ENCODE measurements at regions not wholly inside any gene's neighbourhood (a gene's known extent, or its start where the extent isn't known, plus 50 kb on each side); places are given as distances from the start of the nearest gene placed in this dataset.
A peak's percentile ranks its signal among the peaks of the same experiment; 100 is the strongest.

- Histone ChIP-seq H3K27me3 (replicated peaks in 1 of 2; ENCODE audit: control insufficient read depth in 2 of 2, insufficient read depth in 2 of 2, low read length in 1 of 2) (no peaks in the 10 kb centered on the region), H2AFZ (ENCODE audit: control insufficient read depth, low read depth, low read length) (no peak overlapping the region), H3K4me1 (ENCODE audit: control insufficient read depth, insufficient read depth, low read length) (peaks cover 8% of the 10 kb centered on the region; the same call in 1 of the 2 replicates), H3K9me3 (replicated peaks; ENCODE audit: control insufficient read depth, insufficient read depth, low read length) (no peaks in the 10 kb centered on the region), H3K36me3 (ENCODE audit: control insufficient read depth in 2 of 2, insufficient read depth in 2 of 2, low read length in 1 of 2) (no peaks in the 10 kb centered on the region; a peak in 1 of 4 replicates), H3K4me2 (ENCODE audit: control insufficient read depth, insufficient read depth) (no peak overlapping the region), H4K20me1 (ENCODE audit: control insufficient read depth, insufficient read depth) (no peaks in the 10 kb centered on the region), H3K4me3 (no peak overlapping the region), H3K79me2 (ENCODE audit: control insufficient read depth, insufficient read depth, low read length) (no peaks in the 10 kb centered on the region), H3K27ac (ENCODE audit: control insufficient read depth, insufficient read depth) (no peak overlapping the region), H3K9ac (ENCODE audit: control insufficient read depth, insufficient read depth, low read length) (no peak overlapping the region)
- intact Hi-C loops (cut with micrococcal nuclease; ENCODE audit: unreplicated experiment): no loop called here
- BruUV-seq (replicated peaks): no TSS peak
- ATAC-seq (no peak), FAIRE-seq (no peak), DNase-seq (ENCODE audit: low read depth, low spot score) (no peak)
- TF ChIP-seq REST (IDR thresholded peaks at IDR 0.05; ENCODE audit: low read depth, low read length) (no peak), TCF7 (IDR thresholded peaks at IDR 0.05; ENCODE audit: borderline replicate concordance) (no peak)
- SMC1A ChIA-PET (ENCODE audit: uncharacterized antibody, unreplicated experiment): interaction anchor here (0.9 kb wide), 1 partner anchor 25 kb away, joined by 3 read pairs; no protein-coding TSS in a partner anchor
- POLR2A ChIA-PET: no interaction called here
- RAD21 ChIA-PET (ENCODE audit: unreplicated experiment): no interaction called here
- CTCF ChIA-PET: interaction anchor here (1.3 kb wide), 1 partner anchor 52 kb away, joined by 5 read pairs; no protein-coding TSS in a partner anchor
- in situ Hi-C loops (cut with MboI): no loop called here
Observed at GRCh38 chr22:35202376-35202775, 54.9 kb upstream of the HMGXB4 start.

GRCh38 chr22:35203583-35203982, 53.7 kb upstream of the HMGXB4 start:
- no peak overlapping the region for H3K4me3 ChIP-seq
- peaks cover 5% of the 10 kb centered on the region; the same call in 1 of the 2 replicates for H3K4me1 ChIP-seq (ENCODE audit: control insufficient read depth, insufficient read depth, low read length)
- H3K79me2 ChIP-seq (ENCODE audit: control insufficient read depth, insufficient read depth, low read length): no peaks in the 10 kb centered on the region
- H3K4me2 ChIP-seq (ENCODE audit: control insufficient read depth, insufficient read depth): no peak overlapping the region
- no peaks in the 10 kb centered on the region for H3K9me3 ChIP-seq (replicated peaks; ENCODE audit: control insufficient read depth, insufficient read depth, low read length)
- no peak for ATAC-seq
- 26% methylated on average over 2 of the region's 2 CpGs for WGBS (ENCODE audit: insufficient coverage, insufficient replicate concordance, low lambda C conversion rate, missing lambda C conversion rate)
- no TSS peak for BruUV-seq (replicated peaks)
- H3K9ac ChIP-seq (ENCODE audit: control insufficient read depth, insufficient read depth, low read length): no peak overlapping the region
- H2AFZ ChIP-seq (ENCODE audit: control insufficient read depth, low read depth, low read length): no peak overlapping the region
- POLR2A ChIA-PET: no interaction called here
- SMC1A ChIA-PET (ENCODE audit: uncharacterized antibody, unreplicated experiment): no interaction called here
- in situ Hi-C loops (cut with MboI): no loop called here
- TF ChIP-seq CREM (IDR thresholded peaks at IDR 0.05; ENCODE audit: low read depth) (no peak), SPI1 (IDR thresholded peaks at IDR 0.05; ENCODE audit: borderline replicate concordance, insufficient read depth, low read depth, low read length) (peak; percentile 58; the same call in 1 of the 2 replicates)
- intact Hi-C loops (cut with micrococcal nuclease; ENCODE audit: unreplicated experiment): no loop called here
- RAD21 ChIA-PET (ENCODE audit: unreplicated experiment): no interaction called here
- no peaks in the 10 kb centered on the region for H4K20me1 ChIP-seq (ENCODE audit: control insufficient read depth, insufficient read depth)
- H3K36me3 ChIP-seq (ENCODE audit: control insufficient read depth in 2 of 2, insufficient read depth in 2 of 2, low read length in 1 of 2): no peaks in the 10 kb centered on the region; a peak in 1 of 4 replicates
- no peak for DNase-seq (ENCODE audit: low read depth, low spot score)
- CTCF ChIA-PET: interaction anchor here (1.0 to 1.1 kb wide), 2 partner anchors 26 to 28 kb away, joined by 3 to 6 read pairs; no protein-coding TSS in a partner anchor
- no peak for FAIRE-seq
- H3K27me3 ChIP-seq (replicated peaks in 1 of 2; ENCODE audit: control insufficient read depth in 2 of 2, insufficient read depth in 2 of 2, low read length in 1 of 2): no peaks in the 10 kb centered on the region; a peak in 1 of 4 replicates
- H3K27ac ChIP-seq (ENCODE audit: control insufficient read depth, insufficient read depth): no peak overlapping the region
